Activated naive CD8-positive, alpha-beta T cell treated with anti-CD3 and anti-CD28 coated beads, Interleukin-2, amount 10 ng/mL, durations not matched to agents 7 days and 5 days (primary cell): ENCODE measurements at regions not wholly inside any gene's neighbourhood (a gene's known extent, or its start where the extent isn't known, plus 50 kb on each side); places are given as distances from the start of the nearest gene placed in this dataset.

Experiments
- ATAC-seq: fragments of 150-1000 bp; cut with Tn5 transposase; one replicate; pipeline ENCODE4 v1.10.0; 2021; ENCODE audit warnings: low read depth, moderate library complexity
- POLR2A ChIA-PET: fragments of 350-600 bp; sonication (Branson Sonifier 250); formaldehyde crosslinking; loops from one replicate; lab custom pipeline; 2021; ENCODE audit warnings: antibody characterized with exemption; lab: Charles Lee
- DNase-seq: peaks from one replicate; pipeline ENCODE4 v3.0.0; 2021
- H3K27ac Mint-ChIP-seq: one replicate; pipeline ENCODE4 v1.8.0; 2022; ENCODE audit warnings: mild to moderate bottlenecking, mixed read lengths
- H3K27me3 Mint-ChIP-seq: one replicate; pipeline ENCODE4 v1.8.0; 2022; ENCODE audit warnings: mild to moderate bottlenecking, moderate library complexity, mixed read lengths
- H3K36me3 Mint-ChIP-seq: one replicate; pipeline ENCODE4 v1.8.0; 2021; ENCODE audit warnings: mild to moderate bottlenecking, mixed read lengths
- H3K4me1 Mint-ChIP-seq: one replicate; pipeline ENCODE4 v1.8.0; 2021; ENCODE audit warnings: mixed read lengths
- H3K4me3 Mint-ChIP-seq: one replicate; pipeline ENCODE4 v1.8.0; 2022; ENCODE audit warnings: mild to moderate bottlenecking, moderate library complexity, mixed read lengths
- H3K9me3 Mint-ChIP-seq: one replicate; pipeline ENCODE4 v1.8.0; 2021; ENCODE audit warnings: mixed read lengths

DNA sequence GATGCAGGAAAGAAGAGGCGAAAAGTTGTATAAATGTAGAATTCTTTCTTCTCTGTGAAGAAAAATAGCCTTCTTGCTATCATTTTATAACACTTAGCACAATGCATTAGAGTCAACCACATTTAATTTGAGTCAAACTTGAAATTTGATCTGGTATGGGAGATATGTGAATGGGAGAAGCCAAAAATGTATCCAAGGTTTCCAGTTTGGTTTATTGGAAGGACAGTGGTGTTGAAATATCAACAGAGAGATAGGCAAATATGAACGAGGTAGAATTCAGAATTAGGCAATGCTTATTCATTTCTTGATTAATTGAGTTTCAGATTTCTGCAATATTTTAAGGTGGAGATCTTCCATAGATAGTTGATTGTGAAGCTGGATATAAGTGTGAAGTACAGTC lies 991.9 kb upstream of the CHAC2 start:
- H3K36me3 Mint-ChIP-seq: no peaks in the 10 kb centered on the region
- H3K4me3 Mint-ChIP-seq: no peak overlapping the region
- no peaks in the 10 kb centered on the region for H3K4me1 Mint-ChIP-seq
- no peaks in the 10 kb centered on the region for H3K27me3 Mint-ChIP-seq
- no peak for ATAC-seq
- no peak overlapping the region for H3K27ac Mint-ChIP-seq
- no peak for DNase-seq
- H3K9me3 Mint-ChIP-seq: peaks cover 3% of the 10 kb centered on the region
- POLR2A ChIA-PET: no interaction called here

DNA sequence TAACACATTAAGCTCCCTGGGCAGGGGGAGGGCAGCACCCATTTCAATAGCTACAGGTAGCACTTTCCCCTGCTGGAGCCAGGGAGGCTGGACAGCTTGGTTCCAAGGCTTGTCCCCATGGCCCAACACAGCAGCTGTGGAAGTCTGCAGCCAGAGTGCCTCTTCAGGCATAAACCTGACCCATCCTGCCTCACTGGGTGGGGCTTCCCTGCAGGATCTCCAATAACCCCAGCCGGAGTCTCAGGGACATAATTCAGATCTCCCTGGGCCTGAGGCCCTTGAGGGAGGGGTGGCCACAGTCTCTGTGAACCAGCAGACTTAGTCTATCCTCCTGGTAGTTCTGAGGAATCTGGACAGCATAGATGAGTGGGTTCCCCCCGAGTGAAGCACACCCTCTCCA lies 1001.9 kb upstream of the CHAC2 start:
- no peak overlapping the region for H3K27ac Mint-ChIP-seq
- no peak for DNase-seq
- H3K36me3 Mint-ChIP-seq: no peaks in the 10 kb centered on the region
- H3K27me3 Mint-ChIP-seq: no peaks in the 10 kb centered on the region
- POLR2A ChIA-PET: no interaction called here
- peaks cover 5% of the 10 kb centered on the region for H3K9me3 Mint-ChIP-seq
- H3K4me1 Mint-ChIP-seq: no peaks in the 10 kb centered on the region
- ATAC-seq: no peak
- H3K4me3 Mint-ChIP-seq: no peak overlapping the region

DNA sequence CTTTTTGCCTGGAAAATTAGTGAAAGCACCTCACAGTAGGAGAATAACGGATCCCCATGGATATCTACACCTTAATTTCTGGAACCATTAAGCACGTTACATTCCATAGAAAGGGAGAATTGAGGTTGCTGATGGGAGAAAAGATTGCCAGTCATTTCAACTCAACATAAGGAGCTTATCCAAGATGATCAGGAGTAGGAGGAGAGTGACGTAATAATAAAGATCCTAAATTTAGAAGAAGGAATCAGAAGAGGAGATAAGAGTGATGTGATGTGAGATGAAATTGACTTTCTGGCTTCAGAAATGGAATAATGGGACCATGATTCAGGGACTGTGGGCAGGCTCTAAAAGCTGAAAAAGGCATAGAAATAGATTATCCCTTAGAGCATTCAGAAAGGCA lies 1017.8 kb upstream of the CHAC2 start:
- Mint-ChIP-seq H3K4me3 (no peak overlapping the region), H3K4me1 (no peaks in the 10 kb centered on the region), H3K36me3 (no peaks in the 10 kb centered on the region), H3K27me3 (no peaks in the 10 kb centered on the region), H3K27ac (no peak overlapping the region), H3K9me3 (peaks cover 7% of the 10 kb centered on the region)
- POLR2A ChIA-PET: no interaction called here
- no peak for DNase-seq
- no peak for ATAC-seq

DNA sequence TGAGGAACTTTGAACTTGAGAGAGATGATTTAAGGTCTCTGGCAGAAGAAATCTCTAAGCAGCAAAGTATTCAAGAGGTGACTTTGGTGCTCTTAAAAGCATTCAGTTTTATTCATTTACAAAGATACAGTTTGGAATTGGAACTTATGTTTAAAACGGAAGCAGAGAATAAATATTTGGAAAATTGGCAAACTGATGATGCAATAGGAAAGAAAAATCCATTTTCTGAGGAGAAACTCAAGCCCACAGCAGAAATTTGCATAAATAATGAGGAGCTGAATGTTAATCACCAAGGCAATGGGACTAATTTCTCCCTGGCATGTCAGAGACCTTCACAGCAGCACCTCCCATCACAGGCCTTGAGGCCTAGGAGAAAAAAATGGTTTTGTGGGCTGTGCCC lies 1022.5 kb upstream of the CHAC2 start:
- peaks cover 6% of the 10 kb centered on the region for H3K9me3 Mint-ChIP-seq
- no peaks in the 10 kb centered on the region for H3K36me3 Mint-ChIP-seq
- no peaks in the 10 kb centered on the region for H3K27me3 Mint-ChIP-seq
- H3K4me1 Mint-ChIP-seq: no peaks in the 10 kb centered on the region
- POLR2A ChIA-PET: no interaction called here
- no peak overlapping the region for H3K4me3 Mint-ChIP-seq
- DNase-seq (no peak), ATAC-seq (no peak)
- no peak overlapping the region for H3K27ac Mint-ChIP-seq

DNA sequence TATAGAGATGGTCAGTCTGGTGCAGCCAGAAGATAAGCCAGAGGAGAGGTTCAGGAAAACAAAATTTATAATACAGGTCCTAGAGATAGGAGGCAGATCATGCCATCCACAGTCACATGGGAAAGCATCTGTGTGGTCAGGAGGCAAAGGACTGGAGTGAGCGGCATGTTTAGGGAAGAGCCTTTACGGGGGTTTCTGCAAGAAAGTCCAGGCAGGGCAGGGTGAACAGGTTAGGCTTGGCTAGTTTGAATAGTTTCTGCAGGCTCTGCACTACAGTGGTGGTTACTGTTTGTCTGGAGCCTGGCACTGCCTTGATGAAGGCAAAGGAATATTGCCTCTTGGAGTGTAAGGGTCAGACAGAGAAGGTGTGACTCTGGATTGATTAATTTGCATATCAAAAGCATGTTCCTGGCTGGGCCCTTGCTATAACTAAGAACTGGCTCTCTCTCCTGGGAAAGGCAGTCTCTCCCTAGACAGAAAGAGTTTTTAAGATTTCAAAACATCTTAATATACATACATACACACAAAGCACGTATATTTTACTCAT lies 1034.7 kb upstream of the CHAC2 start:
- no peaks in the 10 kb centered on the region for H3K27me3 Mint-ChIP-seq
- DNase-seq (no peak), ATAC-seq (no peak)
- no peaks in the 10 kb centered on the region for H3K36me3 Mint-ChIP-seq
- POLR2A ChIA-PET: no interaction called here
- no peaks in the 10 kb centered on the region for H3K4me1 Mint-ChIP-seq
- H3K9me3 Mint-ChIP-seq: peaks cover 8% of the 10 kb centered on the region
- H3K27ac Mint-ChIP-seq: no peak overlapping the region
- no peak overlapping the region for H3K4me3 Mint-ChIP-seq

DNA sequence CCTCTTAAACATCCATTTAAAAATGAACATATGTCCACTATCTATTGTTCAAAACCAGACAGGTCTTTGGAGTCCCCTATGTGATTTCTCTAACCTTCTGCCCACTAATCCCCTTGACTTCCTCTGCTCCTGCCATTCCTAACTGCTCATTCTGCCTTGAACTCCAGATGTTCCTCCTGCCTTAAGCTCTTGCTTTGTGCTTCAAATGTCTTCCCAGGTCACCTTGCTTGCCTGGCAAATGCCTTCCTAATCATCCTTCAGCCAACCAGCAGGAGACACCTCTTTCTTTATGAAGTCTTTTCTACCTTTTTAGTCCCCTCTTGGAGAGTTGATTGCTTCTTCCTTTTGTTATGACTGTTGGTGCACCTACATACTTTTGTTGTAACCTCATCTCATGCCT lies 1043.0 kb upstream of the CHAC2 start:
- Mint-ChIP-seq H3K4me3 (no peak overlapping the region), H3K4me1 (no peaks in the 10 kb centered on the region), H3K27me3 (no peaks in the 10 kb centered on the region), H3K27ac (no peak overlapping the region), H3K9me3 (peaks cover 5% of the 10 kb centered on the region), H3K36me3 (no peaks in the 10 kb centered on the region)
- DNase-seq (no peak), ATAC-seq (no peak)
- POLR2A ChIA-PET: no interaction called here

DNA sequence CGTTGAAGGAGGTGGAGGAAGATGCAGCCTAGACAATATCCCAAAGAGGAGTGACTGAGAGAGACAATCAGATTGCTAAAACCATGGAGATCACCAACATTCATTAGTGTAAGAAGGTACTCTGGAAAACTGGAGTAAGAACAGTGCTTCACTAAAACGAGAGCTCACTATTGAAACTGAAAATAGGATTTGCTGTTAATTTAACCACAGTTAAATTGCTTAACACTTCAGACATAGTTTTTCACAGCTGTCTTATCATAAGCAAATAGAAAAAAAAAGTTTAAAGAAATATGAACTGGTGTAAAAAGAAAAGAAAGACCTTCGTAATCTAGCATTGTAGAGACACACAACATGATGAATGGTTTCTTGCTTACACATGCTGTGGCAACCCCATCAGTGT lies 1049.8 kb upstream of the CHAC2 start:
- H3K9me3 Mint-ChIP-seq: peaks cover 7% of the 10 kb centered on the region
- H3K4me3 Mint-ChIP-seq: no peak overlapping the region
- ATAC-seq (no peak), DNase-seq (no peak)
- POLR2A ChIA-PET: no interaction called here
- H3K36me3 Mint-ChIP-seq: no peaks in the 10 kb centered on the region
- no peak overlapping the region for H3K27ac Mint-ChIP-seq
- H3K4me1 Mint-ChIP-seq: no peaks in the 10 kb centered on the region
- H3K27me3 Mint-ChIP-seq: no peaks in the 10 kb centered on the region

DNA sequence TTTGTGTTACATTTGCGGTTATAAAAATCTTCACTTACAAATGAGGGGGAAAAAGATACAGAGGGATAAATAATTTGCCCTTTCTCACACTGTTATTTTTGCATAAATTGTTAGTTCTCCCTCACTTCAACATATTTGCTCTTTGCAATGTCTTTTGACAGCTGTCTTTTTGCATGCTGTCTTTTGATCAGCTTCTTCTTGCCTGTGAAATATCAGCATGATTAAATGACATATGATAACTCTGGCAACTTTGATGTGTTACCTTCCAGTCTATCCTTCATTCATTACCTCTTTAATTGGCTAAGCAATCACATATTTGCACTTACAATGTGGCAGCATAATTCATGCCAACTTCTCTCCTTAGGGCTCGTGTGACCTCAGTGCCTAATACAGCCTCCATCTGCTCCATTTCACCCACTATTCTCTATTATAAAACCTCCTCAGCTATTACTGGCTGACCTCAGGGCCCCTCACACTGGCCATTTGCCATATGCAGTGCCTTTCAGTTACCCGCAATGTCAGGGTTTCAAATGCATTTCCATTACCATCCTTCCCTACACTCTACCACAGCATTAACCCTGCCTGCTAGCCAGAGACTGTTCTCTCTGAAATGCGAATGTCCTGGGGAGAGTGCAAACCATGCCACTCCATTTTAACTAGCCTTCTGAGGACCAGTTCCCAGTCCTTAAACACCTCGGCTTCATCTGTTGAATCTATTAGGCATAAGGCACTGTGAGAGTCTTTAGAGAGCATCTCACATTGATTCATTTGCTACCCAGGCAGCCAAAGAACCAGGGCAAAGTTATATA lies 1056.6 kb upstream of the CHAC2 start:
- H3K4me1 Mint-ChIP-seq: no peaks in the 10 kb centered on the region
- POLR2A ChIA-PET: no interaction called here
- H3K27me3 Mint-ChIP-seq: no peaks in the 10 kb centered on the region
- peaks cover 7% of the 10 kb centered on the region for H3K9me3 Mint-ChIP-seq
- no peaks in the 10 kb centered on the region for H3K36me3 Mint-ChIP-seq
- H3K4me3 Mint-ChIP-seq: no peak overlapping the region
- DNase-seq (no peak), ATAC-seq (no peak)
- H3K27ac Mint-ChIP-seq: no peak overlapping the region

DNA sequence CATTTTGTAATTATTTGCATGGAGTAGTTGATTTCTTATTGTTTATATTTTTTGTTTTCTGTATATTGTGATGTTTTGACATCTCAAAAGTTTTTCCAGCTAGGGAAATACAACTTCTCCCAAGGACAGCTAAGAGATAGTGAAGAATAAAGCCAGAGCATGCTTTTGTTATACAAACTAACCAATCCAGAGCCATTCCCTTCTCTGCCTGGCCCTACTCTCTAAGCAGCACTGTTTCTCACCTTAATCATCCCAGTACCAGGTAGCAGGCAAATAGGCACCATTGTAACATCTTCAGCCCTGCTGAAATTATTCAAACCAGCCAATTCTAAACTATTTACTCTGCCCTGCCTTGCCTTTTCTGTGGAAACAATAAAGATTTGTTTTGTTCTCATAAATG lies 1063.4 kb upstream of the CHAC2 start:
- H3K4me3 Mint-ChIP-seq: no peak overlapping the region
- no peaks in the 10 kb centered on the region for H3K27me3 Mint-ChIP-seq
- no peaks in the 10 kb centered on the region for H3K36me3 Mint-ChIP-seq
- H3K4me1 Mint-ChIP-seq: no peaks in the 10 kb centered on the region
- H3K9me3 Mint-ChIP-seq: peaks cover 7% of the 10 kb centered on the region
- ATAC-seq (no peak), DNase-seq (no peak)
- no peak overlapping the region for H3K27ac Mint-ChIP-seq
- POLR2A ChIA-PET: no interaction called here

DNA sequence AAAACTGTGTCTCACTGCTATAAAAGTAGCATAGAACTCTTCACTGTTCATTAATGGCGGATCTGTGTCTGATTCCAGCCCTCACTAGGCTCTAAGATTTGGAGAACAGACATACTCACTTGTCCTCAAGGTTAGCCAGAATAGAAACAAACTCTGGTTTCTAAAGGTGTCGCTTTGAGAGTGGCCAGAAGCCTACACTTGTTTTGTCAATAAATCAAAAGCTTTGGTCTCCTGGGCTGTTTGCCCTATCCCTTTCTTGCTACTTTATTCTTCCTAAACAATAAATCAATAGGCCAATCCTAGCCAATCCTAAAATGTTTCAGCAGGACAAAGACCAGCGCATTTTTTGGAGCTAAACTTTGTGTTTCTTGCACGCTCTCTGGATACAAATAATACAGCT lies 1064.6 kb upstream of the CHAC2 start:
- H3K27me3 Mint-ChIP-seq: no peaks in the 10 kb centered on the region
- H3K27ac Mint-ChIP-seq: no peak overlapping the region
- no peak overlapping the region for H3K4me3 Mint-ChIP-seq
- no peaks in the 10 kb centered on the region for H3K4me1 Mint-ChIP-seq
- peaks cover 6% of the 10 kb centered on the region for H3K9me3 Mint-ChIP-seq
- no peak for DNase-seq
- ATAC-seq: no peak
- POLR2A ChIA-PET: no interaction called here
- no peaks in the 10 kb centered on the region for H3K36me3 Mint-ChIP-seq

DNA sequence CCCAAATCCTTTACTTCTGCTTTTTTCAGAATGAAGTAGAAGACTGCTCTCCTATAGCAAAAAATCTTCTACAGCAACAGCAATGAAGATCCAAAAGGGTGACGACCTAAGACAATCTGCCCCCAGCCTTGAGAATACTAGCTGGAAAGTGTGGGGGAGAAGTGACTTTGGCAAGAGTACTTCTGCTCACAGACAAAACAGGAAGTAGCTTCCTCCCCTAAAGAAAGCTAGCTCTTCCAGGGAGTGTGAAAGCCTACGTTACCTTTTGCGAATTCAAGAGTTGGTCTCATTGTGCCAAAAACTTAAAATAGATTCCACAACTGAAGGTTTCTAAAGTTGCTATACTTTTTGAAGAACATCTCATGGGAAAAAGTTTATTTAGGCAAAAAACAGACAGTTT lies 1069.2 kb upstream of the CHAC2 start:
- Mint-ChIP-seq H3K4me3 (no peak overlapping the region), H3K27me3 (no peaks in the 10 kb centered on the region), H3K4me1 (no peaks in the 10 kb centered on the region), H3K27ac (no peak overlapping the region), H3K9me3 (peaks cover 3% of the 10 kb centered on the region), H3K36me3 (no peaks in the 10 kb centered on the region)
- DNase-seq (no peak), ATAC-seq (no peak)
- POLR2A ChIA-PET: no interaction called here

DNA sequence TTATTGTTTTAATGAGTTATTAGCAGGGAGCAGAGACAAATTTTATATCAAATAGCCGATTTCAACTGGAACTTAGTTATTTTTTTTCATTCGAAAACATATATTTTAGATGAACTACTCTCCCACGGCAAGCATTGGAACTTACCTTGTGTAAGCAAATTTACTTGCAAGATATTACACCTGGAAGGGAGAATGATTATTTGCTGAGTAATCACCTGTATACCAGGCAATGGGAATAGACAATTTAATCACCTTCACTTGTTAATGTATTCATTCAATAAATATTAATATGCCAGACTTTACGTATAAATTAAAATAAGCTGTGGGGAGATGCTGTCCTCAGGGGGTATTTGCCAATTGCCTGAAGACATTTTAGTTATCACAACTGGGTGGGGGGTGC lies 1069.9 kb upstream of the CHAC2 start:
- POLR2A ChIA-PET: no interaction called here
- peaks cover 1% of the 10 kb centered on the region for H3K9me3 Mint-ChIP-seq
- H3K4me1 Mint-ChIP-seq: no peaks in the 10 kb centered on the region
- no peaks in the 10 kb centered on the region for H3K27me3 Mint-ChIP-seq
- H3K4me3 Mint-ChIP-seq: no peak overlapping the region
- H3K36me3 Mint-ChIP-seq: no peaks in the 10 kb centered on the region
- DNase-seq: no peak
- no peak overlapping the region for H3K27ac Mint-ChIP-seq
- ATAC-seq: no peak

DNA sequence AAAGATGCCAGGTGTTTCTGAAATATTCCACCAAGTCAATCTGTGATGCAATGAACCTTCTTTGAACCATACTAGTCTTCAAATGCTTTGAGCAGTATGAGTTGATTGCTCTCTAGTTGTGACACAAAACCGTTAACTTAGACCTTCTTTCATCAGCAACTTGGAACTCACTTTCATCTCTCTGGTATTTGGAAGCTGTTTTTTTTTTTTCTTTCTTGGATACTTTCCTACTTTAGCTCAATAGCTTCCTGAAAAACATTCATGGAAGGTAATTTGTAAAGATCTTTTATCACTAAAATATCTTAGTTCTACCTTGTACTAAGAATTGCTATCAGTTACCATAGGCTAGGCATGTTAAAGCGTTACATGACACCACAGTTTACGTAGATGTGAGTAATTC lies 1071.9 kb upstream of the CHAC2 start:
- DNase-seq: no peak
- Mint-ChIP-seq H3K36me3 (no peaks in the 10 kb centered on the region), H3K4me1 (no peaks in the 10 kb centered on the region), H3K27ac (no peak overlapping the region), H3K4me3 (no peak overlapping the region), H3K9me3 (peaks cover 1% of the 10 kb centered on the region), H3K27me3 (no peaks in the 10 kb centered on the region)
- no peak for ATAC-seq
- POLR2A ChIA-PET: no interaction called here

DNA sequence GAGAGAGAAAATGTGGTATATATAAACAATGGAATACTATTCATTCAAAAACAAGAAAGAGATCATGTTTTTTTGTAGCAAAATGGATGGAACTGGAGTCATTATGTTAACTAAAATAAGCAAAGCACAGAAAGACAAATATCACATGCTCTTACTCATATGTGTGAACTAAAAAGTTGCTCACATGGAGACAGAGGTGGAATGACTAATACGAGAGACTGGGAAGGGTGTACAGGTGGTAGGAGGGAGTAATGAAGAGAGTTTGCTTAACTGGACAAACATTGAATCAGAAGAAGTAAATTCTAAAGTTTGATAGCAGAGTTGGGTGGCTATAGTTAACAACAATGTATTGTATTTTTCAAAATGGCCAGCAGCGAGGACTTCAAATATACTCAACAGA lies 1080.7 kb upstream of the CHAC2 start:
- DNase-seq (no peak), ATAC-seq (no peak)
- peaks cover 7% of the 10 kb centered on the region for H3K9me3 Mint-ChIP-seq
- H3K36me3 Mint-ChIP-seq: no peaks in the 10 kb centered on the region
- no peaks in the 10 kb centered on the region for H3K27me3 Mint-ChIP-seq
- H3K4me1 Mint-ChIP-seq: no peaks in the 10 kb centered on the region
- no peak overlapping the region for H3K4me3 Mint-ChIP-seq
- no peak overlapping the region for H3K27ac Mint-ChIP-seq
- POLR2A ChIA-PET: no interaction called here
